TTC549 (cell line): ENCODE measurements at regions not wholly inside any gene's neighbourhood (a gene's known extent, or its start where the extent isn't known, plus 50 kb on each side); places are given as distances from the start of the nearest gene placed in this dataset.
"Not testable (repeated sequence)": the region's sequence is repeated elsewhere in the genome, so short reads cannot be mapped to it uniquely, and the experiment has no call there.

ENCODE experiments used
- FAIRE-seq: peaks from 2 replicates; lab custom pipeline; 2012; peaks lifted over from hg19 to GRCh38; lab: Jason Lieb, UNC

DNA sequence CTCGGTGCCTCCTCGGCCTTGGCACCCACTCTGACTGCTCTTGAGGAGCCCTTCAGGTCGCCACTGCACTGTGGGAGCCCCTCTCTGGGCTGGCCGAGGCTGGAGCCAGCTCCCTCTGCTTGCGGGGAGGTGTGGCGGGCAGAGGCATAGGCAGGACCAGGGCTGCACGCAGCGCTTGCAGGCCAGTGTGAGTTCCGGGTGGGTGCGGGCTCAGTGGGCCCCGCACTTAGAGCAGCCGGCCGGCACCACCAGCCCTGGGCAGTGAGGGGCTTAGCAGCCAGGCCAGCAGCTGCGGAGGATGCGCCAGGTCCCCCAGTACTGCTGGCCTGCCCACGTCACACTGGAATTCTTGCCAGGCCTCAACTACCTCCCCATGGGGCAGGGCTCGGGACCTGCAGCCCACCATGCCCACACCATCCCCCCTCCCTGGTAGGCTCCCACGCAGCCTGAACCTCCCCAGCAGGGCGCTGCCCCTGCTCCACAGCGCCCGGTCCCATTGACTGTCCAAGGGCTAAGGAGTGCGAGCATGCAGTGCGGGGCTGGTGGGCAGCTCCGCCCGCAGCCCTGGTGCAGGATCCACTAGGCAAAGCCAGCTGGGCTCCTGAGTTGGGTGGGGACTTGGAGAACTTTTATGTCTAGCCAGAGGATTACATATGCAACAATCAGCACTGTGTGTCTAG is 602.9 kb upstream of the ST8SIA4 start:
- no peak for FAIRE-seq

GRCh38 chr5:101482931-101483330 is 579.8 kb upstream of the ST8SIA4 start:
- FAIRE-seq = no peak

GRCh38 chr5:101473483-101473882 is 570.4 kb upstream of the ST8SIA4 start:
- FAIRE-seq = no peak

DNA sequence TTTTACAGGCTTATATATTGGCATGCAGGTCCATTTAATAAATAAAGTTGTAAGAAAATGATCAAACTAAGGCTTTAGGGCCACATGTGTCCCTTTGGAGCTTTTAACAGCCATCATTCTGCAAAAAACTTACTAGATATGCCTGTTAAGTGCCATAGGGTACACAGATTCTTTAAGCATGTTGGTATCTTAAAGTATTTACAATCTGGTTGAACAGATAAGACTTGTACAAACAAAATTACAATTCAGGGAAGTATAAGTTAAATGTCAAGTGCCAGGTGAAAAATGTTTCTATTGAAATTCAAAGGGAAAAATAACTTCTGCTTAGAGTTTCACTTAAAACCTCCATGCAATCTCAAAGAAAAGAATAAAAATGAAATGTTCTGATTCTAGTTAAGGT is 558.4 kb upstream of the ST8SIA4 start:
- FAIRE-seq = no peak

DNA sequence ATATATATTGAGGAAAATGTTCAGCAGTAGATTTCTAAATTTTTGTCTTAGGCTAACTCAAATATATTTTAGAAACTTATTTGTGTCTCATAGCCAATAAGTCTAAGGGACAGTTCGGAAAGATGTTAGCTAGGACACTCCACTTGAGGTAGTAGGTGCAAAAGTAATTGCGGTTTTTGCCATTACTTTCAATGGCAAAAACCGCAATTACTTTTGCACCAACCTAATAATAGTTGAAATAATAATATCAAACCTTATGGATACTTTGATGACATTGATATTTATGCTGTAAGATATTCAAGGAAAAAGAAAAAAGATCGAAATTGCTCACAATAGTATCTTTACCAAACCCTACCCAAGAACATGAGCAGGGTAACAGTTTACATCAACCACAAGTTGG is 555.5 kb upstream of the ST8SIA4 start:
- no peak for FAIRE-seq

- no peak for FAIRE-seq
Measured at GRCh38 chr5:101455851-101456250, 552.8 kb upstream of the ST8SIA4 start.

DNA sequence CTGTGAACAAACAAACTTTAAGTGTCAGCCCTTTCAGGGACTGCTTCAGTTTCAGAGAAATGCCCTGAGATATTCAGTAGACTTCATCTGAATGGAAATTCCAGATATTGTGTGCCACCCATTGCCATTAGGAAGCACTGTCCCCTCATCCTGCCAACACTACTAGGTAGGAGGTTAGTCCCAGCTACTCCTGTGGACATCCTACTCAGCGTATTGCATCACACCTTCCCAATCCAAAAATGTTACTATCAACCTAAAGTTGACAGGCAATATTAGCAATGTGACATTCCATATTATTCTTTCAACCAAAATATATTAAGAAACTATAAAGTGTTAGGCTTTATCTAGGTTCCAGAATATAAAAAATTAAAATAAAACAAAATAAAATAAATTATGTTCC is 552.0 kb upstream of the ST8SIA4 start:
- no peak for FAIRE-seq

DNA sequence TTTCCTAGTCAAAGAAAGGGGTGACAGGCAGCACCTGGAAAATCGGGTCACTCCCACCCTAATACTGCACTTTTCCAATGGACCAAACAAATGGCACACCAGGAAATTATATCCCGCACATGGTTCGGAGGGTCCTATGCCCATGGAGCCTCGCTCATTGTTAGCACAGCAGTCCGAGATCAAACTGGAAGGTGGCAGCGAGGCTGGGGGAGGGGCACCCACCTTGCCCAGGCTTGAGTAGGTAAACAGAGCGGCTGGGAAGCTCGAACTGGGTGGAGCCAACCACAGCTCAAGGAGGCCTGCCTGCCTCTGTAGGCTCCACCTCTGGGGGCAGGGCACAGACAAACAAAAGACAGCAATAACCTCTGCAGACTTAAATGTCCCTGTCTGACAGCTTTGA is 539.2 kb upstream of the ST8SIA4 start:
- FAIRE-seq = not testable (repeated sequence)

DNA sequence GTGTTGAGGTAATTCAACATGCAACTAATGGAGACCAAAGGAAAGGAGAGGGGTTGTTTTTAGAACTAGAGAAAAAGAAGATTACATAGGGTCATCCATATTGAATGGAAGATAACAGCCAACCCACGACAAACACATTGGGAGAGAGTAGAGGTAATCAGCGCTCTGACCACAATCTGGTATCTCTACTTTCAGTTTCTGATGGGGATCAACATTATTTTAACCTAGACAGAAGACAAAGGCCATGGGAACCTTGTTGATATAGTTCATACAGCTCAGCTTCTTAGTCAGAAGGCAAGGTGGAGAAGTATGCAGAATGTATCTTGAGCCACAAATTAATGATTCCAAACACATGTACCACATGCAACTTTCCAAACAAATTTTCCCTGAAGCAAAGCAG is 537.1 kb upstream of the ST8SIA4 start:
- FAIRE-seq = no peak

- FAIRE-seq = no peak
Measured at GRCh38 chr5:101437351-101437750, 534.3 kb upstream of the ST8SIA4 start.

DNA sequence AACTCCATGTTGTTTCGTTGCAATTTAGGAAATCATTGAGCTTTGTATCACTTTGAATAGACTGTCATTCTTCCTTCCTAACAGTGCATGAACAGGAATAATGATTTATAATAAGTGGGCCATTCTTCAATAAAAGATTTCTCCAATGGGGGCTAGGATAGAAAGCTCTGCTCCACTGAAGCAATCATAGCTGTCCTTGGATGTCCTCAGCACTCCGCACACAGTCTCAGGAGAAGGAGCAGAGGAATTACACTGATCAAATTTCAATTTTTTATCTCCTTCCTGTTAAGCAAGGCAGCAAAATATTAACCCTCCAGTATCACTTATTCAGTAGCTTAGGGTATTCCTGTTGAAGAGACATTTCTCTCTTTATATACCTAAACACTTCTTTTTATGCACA is 532.7 kb upstream of the ST8SIA4 start:
- no peak for FAIRE-seq

DNA sequence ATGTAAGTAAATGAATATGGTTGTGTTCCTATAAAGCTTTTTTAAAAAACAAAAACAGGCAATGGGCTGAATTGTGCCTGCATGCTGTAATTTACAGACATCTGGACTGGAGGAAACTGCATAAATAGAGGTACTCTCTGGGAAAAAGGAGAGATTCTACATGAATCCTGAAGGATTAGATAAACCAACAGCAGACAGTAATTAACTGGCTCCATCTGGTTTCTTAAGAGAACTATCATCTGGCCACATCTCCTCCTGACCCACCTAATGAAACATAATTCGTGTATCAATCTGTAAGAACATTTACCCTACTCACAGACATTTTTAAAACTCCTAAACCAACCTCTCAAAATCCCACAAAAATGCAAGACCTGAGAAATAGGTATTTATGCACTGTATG is 528.1 kb upstream of the ST8SIA4 start:
- FAIRE-seq = no peak

DNA sequence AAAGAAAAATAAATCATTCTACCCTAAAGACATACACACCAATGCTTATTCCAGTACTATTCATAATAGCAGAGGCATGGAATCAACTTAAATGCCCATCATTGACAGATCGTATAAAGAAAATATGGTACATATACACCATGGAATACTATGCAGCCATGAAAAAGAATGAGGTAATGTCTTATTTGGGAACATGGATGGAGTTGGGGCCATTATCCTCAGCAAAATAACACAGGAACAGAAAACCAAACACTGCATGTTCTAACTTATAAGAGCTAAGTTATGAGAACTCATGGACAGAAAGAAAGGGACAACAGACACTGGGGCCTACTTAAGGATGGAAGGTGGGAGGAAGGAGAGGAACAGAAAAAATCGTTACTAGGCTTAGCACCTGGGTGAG is 527.5 kb upstream of the ST8SIA4 start:
- no peak for FAIRE-seq

- no peak for FAIRE-seq
Measured at GRCh38 chr5:101429241-101429640, 526.2 kb upstream of the ST8SIA4 start.

- no peak for FAIRE-seq
Measured at GRCh38 chr5:101425339-101425859, 522.3 kb upstream of the ST8SIA4 start.

DNA sequence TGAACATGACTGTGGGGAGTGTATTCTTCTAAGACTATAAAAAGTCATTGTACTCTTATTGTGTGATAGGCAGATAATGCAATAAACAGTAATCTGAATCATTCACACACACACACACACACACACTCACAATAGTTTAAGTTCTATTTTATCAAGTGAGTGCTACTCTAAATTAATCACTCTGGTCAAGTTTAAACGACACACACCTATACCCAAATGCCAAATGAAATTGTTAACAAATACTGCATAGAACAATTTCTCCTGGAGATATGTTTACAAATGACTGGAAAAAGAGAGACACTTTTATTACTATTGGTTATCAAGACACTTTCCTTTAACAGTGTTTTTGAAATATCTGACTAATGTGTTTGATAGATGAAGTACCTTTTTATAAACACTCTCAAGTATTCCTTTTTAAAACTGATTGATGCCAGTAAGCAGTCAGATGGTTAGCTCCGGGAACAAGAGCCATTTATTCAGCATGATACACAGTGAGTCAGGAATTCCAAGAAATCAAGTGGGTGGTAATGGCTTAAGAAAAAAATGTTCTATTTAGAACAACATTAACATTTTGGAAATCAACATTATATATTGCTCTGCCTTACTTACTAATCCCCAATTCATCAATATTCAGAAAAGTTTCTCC is 521.6 kb upstream of the ST8SIA4 start:
- FAIRE-seq = no peak

DNA sequence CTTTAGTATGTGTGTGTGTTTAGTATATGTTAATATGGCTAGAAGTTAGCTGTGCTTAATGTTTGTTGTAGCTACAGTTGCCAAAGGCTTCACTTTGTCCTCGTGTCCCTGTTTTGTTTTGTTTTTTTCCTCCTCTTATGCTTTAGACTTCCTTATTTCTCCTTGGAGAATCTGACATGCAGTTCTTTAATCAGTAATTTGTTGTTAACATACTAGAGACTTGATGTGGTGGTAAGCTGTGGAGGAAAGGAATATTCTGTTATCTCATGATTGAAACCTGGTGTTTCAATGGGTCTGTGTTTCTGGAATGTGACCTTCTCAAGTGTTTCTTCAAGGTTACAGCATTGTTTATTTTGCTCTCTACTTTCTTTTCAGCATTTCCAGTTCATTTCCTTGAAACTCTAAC is 515.6 kb upstream of the ST8SIA4 start:
- no peak for FAIRE-seq

- no peak for FAIRE-seq
Measured at GRCh38 chr5:101404531-101404930, 501.4 kb upstream of the ST8SIA4 start.

DNA sequence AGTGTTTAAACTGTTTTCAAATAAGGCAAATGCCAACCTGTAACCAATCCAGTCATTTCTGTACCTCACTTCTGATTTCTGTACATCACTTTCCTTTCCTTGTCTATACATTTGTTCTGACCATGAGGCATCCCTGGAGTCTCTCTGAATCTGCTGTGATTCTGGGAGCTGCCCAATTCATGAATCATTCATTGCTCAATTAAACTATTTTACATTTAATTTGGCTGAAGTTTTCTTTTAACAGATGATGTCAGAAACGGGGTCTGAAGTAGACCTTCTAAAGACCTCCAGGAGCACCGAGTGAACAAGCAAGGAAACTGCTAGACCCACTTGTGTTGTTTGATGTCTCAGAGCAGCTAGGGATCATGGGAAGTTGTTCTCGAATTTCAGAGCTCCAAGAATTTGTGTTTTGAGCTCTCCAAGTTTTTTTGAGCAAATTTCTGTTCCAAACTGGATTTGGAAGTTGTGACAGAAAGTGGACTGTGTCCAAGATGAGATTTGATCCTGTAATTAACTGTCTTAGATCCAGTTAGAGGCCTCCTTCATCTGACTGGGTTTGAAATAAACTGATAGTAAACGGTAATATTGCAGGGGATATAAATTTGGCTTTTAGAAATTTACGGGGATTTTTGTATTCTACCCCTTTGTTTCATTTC is 490.8 kb upstream of the ST8SIA4 start:
- FAIRE-seq = no peak

DNA sequence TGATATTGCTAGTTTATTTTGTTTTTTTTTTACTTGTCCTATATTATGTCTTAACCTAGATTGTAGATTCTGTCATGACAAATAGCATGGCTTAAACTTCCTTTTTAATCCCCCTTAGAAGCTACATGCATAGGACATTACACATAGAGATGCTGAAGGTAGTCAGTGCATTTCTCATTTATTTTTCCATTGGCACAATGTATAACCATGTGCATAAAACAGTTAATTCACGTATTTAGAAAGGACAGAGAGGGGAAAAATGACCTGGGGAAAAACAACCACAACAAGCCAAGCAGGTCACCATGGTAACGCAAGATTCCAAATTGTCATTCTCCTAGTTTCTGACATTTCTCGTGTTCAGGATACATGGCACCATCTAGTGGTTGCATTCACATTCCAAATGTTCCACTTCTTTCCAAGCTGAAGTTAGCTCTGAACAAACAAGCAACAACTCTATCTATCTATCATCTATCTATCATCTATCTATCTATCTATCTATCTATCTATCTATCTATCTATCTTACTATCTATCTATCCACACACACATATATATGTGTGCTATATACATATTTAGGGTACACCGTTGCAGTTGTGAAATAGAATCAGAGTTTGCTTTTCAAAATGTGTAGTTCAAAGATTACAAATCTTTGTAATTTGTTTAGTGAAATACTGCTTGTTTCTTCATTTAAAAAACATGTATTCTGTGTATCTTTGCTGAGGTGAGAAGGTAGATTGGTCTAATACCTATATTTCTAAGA is 487.2 kb upstream of the ST8SIA4 start:
- FAIRE-seq = no peak

GRCh38 chr5:101385276-101385675 is 482.2 kb upstream of the ST8SIA4 start:
- FAIRE-seq = no peak

GRCh38 chr5:101370181-101370580 is 467.1 kb upstream of the ST8SIA4 start:
- no peak for FAIRE-seq

GRCh38 chr5:101364469-101364868 is 461.4 kb upstream of the ST8SIA4 start:
- FAIRE-seq = no peak
